ENCODE measurements at regions not wholly inside any gene's neighbourhood (a gene's known extent, or its start where the extent isn't known, plus 50 kb on each side); places are given as distances from the start of the nearest gene placed in this dataset.
A peak's percentile ranks its signal among the peaks of the same experiment; 100 is the strongest.

DNA sequence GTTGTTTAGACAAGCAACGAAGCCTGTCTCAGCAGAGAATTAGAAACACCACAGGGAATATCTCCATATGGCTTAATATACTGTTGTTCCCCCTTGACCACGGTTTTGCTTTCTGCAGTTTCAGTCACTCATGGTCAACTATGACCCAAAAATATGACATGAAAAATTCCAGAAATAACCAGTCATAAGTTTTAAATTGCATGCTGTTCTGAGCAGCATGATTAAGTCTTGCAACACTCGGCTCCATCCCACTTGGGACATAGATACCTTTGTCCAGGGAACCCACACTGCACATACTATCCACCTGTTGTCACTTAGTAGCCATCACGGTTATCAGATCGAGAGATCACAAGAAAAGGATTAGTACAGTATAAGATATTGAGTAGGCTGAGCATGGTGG, 60.7 kb upstream of the FOXK1 start:
- no TSS peak for BruUV-seq (replicated peaks)
- Histone ChIP-seq H3K9me2 (replicated peaks; ENCODE audit: low read length) (no peaks in the 10 kb centered on the region), H3K27ac (ENCODE audit: low read length) (no peak overlapping the region), H3K79me2 (ENCODE audit: low read length) (no peaks in the 10 kb centered on the region), H3K9ac (ENCODE audit: low read length) (no peak overlapping the region), H3K4me1 (ENCODE audit: insufficient read depth, low read length) (no peaks in the 10 kb centered on the region; the same call in 1 of the 2 replicates), H4K20me1 (ENCODE audit: low read length) (no peaks in the 10 kb centered on the region), H3F3A (ENCODE audit: low read length, unreplicated experiment) (no peaks in the 10 kb centered on the region), H2AFZ (ENCODE audit: low read length) (no peak overlapping the region), H3K36me3 (ENCODE audit: low read depth, low read length) (no peaks in the 10 kb centered on the region), H3K9me3 (ENCODE audit: low read length) (0 out of 2 replicates have a peak, but pooled peaks cover 3% of the 10 kb centered on the region), H3K4me2 (ENCODE audit: low read length) (no peak overlapping the region), H3K27me3 (ENCODE audit: low read length) (no peaks in the 10 kb centered on the region), H3K4me3 (ENCODE audit: low read length) (no peak overlapping the region)
- no peak for ATAC-seq
- TF ChIP-seq EZH2 (IDR thresholded peaks at IDR 0.05; ENCODE audit: low read length, unreplicated experiment) (no peak), EZH2phosphoT487 (IDR thresholded peaks at IDR 0.05; ENCODE audit: borderline replicate concordance, low read length) (no peak)
- TF ChIP-seq, protein P1, sequence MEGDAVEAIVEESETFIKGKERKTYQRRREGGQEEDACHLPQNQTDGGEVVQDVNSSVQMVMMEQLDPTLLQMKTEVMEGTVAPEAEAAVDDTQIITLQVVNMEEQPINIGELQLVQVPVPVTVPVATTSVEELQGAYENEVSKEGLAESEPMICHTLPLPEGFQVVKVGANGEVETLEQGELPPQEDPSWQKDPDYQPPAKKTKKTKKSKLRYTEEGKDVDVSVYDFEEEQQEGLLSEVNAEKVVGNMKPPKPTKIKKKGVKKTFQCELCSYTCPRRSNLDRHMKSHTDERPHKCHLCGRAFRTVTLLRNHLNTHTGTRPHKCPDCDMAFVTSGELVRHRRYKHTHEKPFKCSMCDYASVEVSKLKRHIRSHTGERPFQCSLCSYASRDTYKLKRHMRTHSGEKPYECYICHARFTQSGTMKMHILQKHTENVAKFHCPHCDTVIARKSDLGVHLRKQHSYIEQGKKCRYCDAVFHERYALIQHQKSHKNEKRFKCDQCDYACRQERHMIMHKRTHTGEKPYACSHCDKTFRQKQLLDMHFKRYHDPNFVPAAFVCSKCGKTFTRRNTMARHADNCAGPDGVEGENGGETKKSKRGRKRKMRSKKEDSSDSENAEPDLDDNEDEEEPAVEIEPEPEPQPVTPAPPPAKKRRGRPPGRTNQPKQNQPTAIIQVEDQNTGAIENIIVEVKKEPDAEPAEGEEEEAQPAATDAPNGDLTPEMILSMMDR (conservative IDR thresholded peaks at IDR 0.05; ENCODE audit: low read depth, low read length), result no peak
- intact Hi-C loops (cut with micrococcal nuclease), result no loop called here
- CTCF ChIA-PET, result no interaction called here
- POLR2A ChIA-PET (ENCODE audit: unreplicated experiment), result no interaction called here
- peak; percentile 12 for DNase-seq

DNA sequence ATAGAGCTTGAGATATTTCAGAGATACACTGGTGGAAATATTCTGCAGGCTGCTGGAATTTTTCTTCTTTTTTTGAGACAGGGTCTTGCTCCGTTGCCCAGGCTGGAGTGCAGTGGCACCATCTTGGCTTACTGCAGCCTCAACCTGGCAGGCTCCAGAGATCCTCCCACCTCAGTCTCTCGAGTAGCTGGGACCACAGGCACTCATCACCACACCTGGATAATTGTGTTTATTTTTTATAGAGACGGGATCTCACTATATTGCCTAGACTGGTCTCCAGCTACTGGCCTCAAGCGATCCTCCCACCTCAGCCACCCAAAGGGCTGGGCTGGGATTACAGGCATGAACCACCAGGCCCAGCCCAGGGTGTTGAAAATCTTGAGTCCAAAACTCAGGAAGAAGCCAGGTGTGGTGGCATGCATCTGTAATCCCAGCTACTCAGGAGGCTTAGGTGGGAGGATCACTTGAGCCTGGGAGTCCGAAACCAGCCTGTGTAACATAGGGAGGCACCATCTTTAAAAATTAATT, 55.7 kb upstream of the FOXK1 start:
- no peaks in the 10 kb centered on the region for H3F3A ChIP-seq (ENCODE audit: low read length, unreplicated experiment)
- ChIA-PET CTCF (interaction anchor here (0.7 kb wide), 1 partner anchor 8 kb away, joined by 3 read pairs; no protein-coding TSS in a partner anchor), POLR2A (ENCODE audit: unreplicated experiment) (no interaction called here)
- no peaks in the 10 kb centered on the region for H3K79me2 ChIP-seq (ENCODE audit: low read length)
- no peaks in the 10 kb centered on the region for H4K20me1 ChIP-seq (ENCODE audit: low read length)
- no peak overlapping the region for H3K27ac ChIP-seq (ENCODE audit: low read length)
- no peaks in the 10 kb centered on the region for H3K9me2 ChIP-seq (replicated peaks; ENCODE audit: low read length)
- ATAC-seq (no peak), DNase-seq (no peak)
- no peaks in the 10 kb centered on the region for H3K27me3 ChIP-seq (ENCODE audit: low read length)
- intact Hi-C loops (cut with micrococcal nuclease), result no loop called here
- H2AFZ ChIP-seq (ENCODE audit: low read length), result no peak overlapping the region
- no peak overlapping the region for H3K4me2 ChIP-seq (ENCODE audit: low read length)
- no peak overlapping the region for H3K9ac ChIP-seq (ENCODE audit: low read length)
- TF ChIP-seq EZH2 (IDR thresholded peaks at IDR 0.05; ENCODE audit: low read length, unreplicated experiment) (no peak), EZH2phosphoT487 (IDR thresholded peaks at IDR 0.05; ENCODE audit: borderline replicate concordance, low read length) (no peak)
- TF ChIP-seq, protein P1 (conservative IDR thresholded peaks at IDR 0.05; ENCODE audit: low read depth, low read length), result no peak
- 0 out of 2 replicates have a peak, but pooled peaks cover 3% of the 10 kb centered on the region for H3K9me3 ChIP-seq (ENCODE audit: low read length)
- H3K36me3 ChIP-seq (ENCODE audit: low read depth, low read length), result no peaks in the 10 kb centered on the region
- no TSS peak for BruUV-seq (replicated peaks)
- no peaks in the 10 kb centered on the region; the same call in 1 of the 2 replicates for H3K4me1 ChIP-seq (ENCODE audit: insufficient read depth, low read length)
- H3K4me3 ChIP-seq (ENCODE audit: low read length), result no peak overlapping the region

GRCh38 chr7:4629287-4629895, 52.7 kb upstream of the FOXK1 start:
- Histone ChIP-seq H2AFZ (ENCODE audit: low read length) (no peak overlapping the region), H3K36me3 (ENCODE audit: low read depth, low read length) (no peaks in the 10 kb centered on the region), H3F3A (ENCODE audit: low read length, unreplicated experiment) (no peaks in the 10 kb centered on the region), H4K20me1 (ENCODE audit: low read length) (no peaks in the 10 kb centered on the region), H3K9me2 (replicated peaks; ENCODE audit: low read length) (no peaks in the 10 kb centered on the region), H3K9me3 (ENCODE audit: low read length) (no peaks in the 10 kb centered on the region), H3K79me2 (ENCODE audit: low read length) (no peaks in the 10 kb centered on the region), H3K27ac (ENCODE audit: low read length) (no peak overlapping the region), H3K4me2 (ENCODE audit: low read length) (no peak overlapping the region), H3K4me1 (ENCODE audit: insufficient read depth, low read length) (peaks cover 6% of the 10 kb centered on the region; the same call in 1 of the 2 replicates), H3K4me3 (ENCODE audit: low read length) (no peak overlapping the region), H3K27me3 (ENCODE audit: low read length) (no peaks in the 10 kb centered on the region), H3K9ac (ENCODE audit: low read length) (no peak overlapping the region)
- ChIA-PET POLR2A (ENCODE audit: unreplicated experiment) (no interaction called here), CTCF (no interaction called here)
- DNase-seq, result no peak
- ATAC-seq, result no peak
- intact Hi-C loops (cut with micrococcal nuclease), result no loop called here
- TF ChIP-seq, protein P1 (conservative IDR thresholded peaks at IDR 0.05; ENCODE audit: low read depth, low read length), result no peak
- TF ChIP-seq EZH2phosphoT487 (IDR thresholded peaks at IDR 0.05; ENCODE audit: borderline replicate concordance, low read length), result no peak
- TF ChIP-seq EZH2 (IDR thresholded peaks at IDR 0.05; ENCODE audit: low read length, unreplicated experiment), result no peak
- no TSS peak for BruUV-seq (replicated peaks)
